ENCODE measurements at regions not wholly inside any gene's neighbourhood (a gene's known extent, or its start where the extent isn't known, plus 50 kb on each side); places are given as distances from the start of the nearest gene placed in this dataset.

GRCh38 chr7:155864991-155865690 is 52.9 kb upstream of the SHH start:
- H3K4me1 ChIP-seq (ENCODE audit: insufficient read depth, low read length), result no peaks in the 10 kb centered on the region
- no peaks in the 10 kb centered on the region for H3K9me3 ChIP-seq (ENCODE audit: low read length)
- H3K36me3 ChIP-seq (ENCODE audit: insufficient read depth, low read length), result no peaks in the 10 kb centered on the region
- no peak overlapping the region for H2AFZ ChIP-seq (ENCODE audit: low read depth, low read length)
- no peak overlapping the region for H3K4me3 ChIP-seq (ENCODE audit: low read length)
- H3K27me3 ChIP-seq (ENCODE audit: insufficient read depth, low read length), result peaks cover 7% of the 10 kb centered on the region

GRCh38 chr7:155864271-155864985 is 52.2 kb upstream of the SHH start:
- H3K4me1 ChIP-seq (ENCODE audit: insufficient read depth, low read length), result no peaks in the 10 kb centered on the region
- H3K4me3 ChIP-seq (ENCODE audit: low read length), result no peak overlapping the region
- peaks cover 7% of the 10 kb centered on the region for H3K27me3 ChIP-seq (ENCODE audit: insufficient read depth, low read length)
- H3K9me3 ChIP-seq (ENCODE audit: low read length), result no peaks in the 10 kb centered on the region
- H2AFZ ChIP-seq (ENCODE audit: low read depth, low read length), result no peak overlapping the region
- no peaks in the 10 kb centered on the region for H3K36me3 ChIP-seq (ENCODE audit: insufficient read depth, low read length)

GRCh38 chr7:155863721-155864151 is 51.5 kb upstream of the SHH start:
- Histone ChIP-seq H2AFZ (ENCODE audit: low read depth, low read length) (no peak overlapping the region), H3K36me3 (ENCODE audit: insufficient read depth, low read length) (no peaks in the 10 kb centered on the region), H3K4me1 (ENCODE audit: insufficient read depth, low read length) (no peaks in the 10 kb centered on the region), H3K9me3 (ENCODE audit: low read length) (no peaks in the 10 kb centered on the region), H3K27me3 (ENCODE audit: insufficient read depth, low read length) (peaks cover 7% of the 10 kb centered on the region), H3K4me3 (ENCODE audit: low read length) (no peak overlapping the region)

- no peak overlapping the region for H2AFZ ChIP-seq (ENCODE audit: low read depth, low read length)
- H3K27me3 ChIP-seq (ENCODE audit: insufficient read depth, low read length), result peaks cover 7% of the 10 kb centered on the region
- H3K4me3 ChIP-seq (ENCODE audit: low read length), result no peak overlapping the region
- H3K36me3 ChIP-seq (ENCODE audit: insufficient read depth, low read length), result no peaks in the 10 kb centered on the region
- H3K9me3 ChIP-seq (ENCODE audit: low read length), result no peaks in the 10 kb centered on the region
- no peaks in the 10 kb centered on the region for H3K4me1 ChIP-seq (ENCODE audit: insufficient read depth, low read length)
Observed at GRCh38 chr7:155862123-155862892, 50.0 kb upstream of the SHH start.
